Spleen (tissue), 11 donors: ENCODE measurements at regions not wholly inside any gene's neighbourhood (a gene's known extent, or its start where the extent isn't known, plus 50 kb on each side); places are given as distances from the start of the nearest gene placed in this dataset.

Source experiments
- DNase-seq: peaks from one replicate; pipeline ENCODE4 v3.0.0-alpha.2; 2020
- H3K27ac ChIP-seq, 8 donors: fragments of 200-600 bp; sonication (generic) in 7 of 8; 1 replicate in 4 of 8; 2 replicates in 4 of 8; pipeline versions ENCODE4 v1.5.0 to v1.8.0; 2016 to 2021; ENCODE audit warnings: inconsistent platforms in 4 of 8, mild to moderate bottlenecking in 4 of 8, moderate library complexity in 1 of 8
- H3K27me3 ChIP-seq, 7 donors: fragments of 200-600 bp; sonication (generic) in 6 of 7; replicated peaks in 1 of 7; 1 replicate in 4 of 7; 2 replicates in 3 of 7; pipeline versions ENCODE4 v1.5.0 to v1.8.0; 2016 to 2021; ENCODE audit warnings: inconsistent platforms in 3 of 7, mild to moderate bottlenecking in 1 of 7
- H3K36me3 ChIP-seq, 6 donors: fragments of 200-600 bp; sonication (generic) in 5 of 6; 1 replicate in 4 of 6; 2 replicates in 2 of 6; pipeline versions ENCODE4 v1.5.0 to v1.8.0; 2016 to 2021; ENCODE audit warnings: inconsistent platforms in 2 of 6
- H3K4me1 ChIP-seq, 6 donors: fragments of 200-600 bp; sonication (generic) in 5 of 6; 1 replicate in 3 of 6; 2 replicates in 3 of 6; pipeline versions ENCODE4 v1.5.0 to v1.8.0; 2016 to 2021; ENCODE audit warnings: inconsistent platforms in 3 of 6
- H3K4me3 ChIP-seq, 8 donors: fragments of 200-600 bp; sonication (generic) in 7 of 8; 1 replicate in 4 of 8; 2 replicates in 4 of 8; pipeline versions ENCODE4 v1.5.0 to v1.8.0; 2016 to 2021; ENCODE audit warnings: inconsistent platforms in 4 of 8, mild to moderate bottlenecking in 4 of 8, moderate library complexity in 2 of 8
- H3K9me3 ChIP-seq, 8 donors: fragments of 200-600 bp; sonication (generic) in 7 of 8; 1 replicate in 4 of 8; 2 replicates in 4 of 8; pipeline versions ENCODE4 v1.5.0 to v1.8.0; 2016 to 2021; ENCODE audit warnings: inconsistent platforms in 4 of 8
- POLR2A ChIP-seq, 3 donors: fragments of 450-650 bp; IDR thresholded peaks; one replicate each; pipeline ENCODE4 v1.5.1; 2017; ENCODE audit warnings: antibody characterized with exemption in 3 of 3, mild to moderate bottlenecking in 1 of 3
- POLR2AphosphoS5 ChIP-seq, 3 donors: sonication (generic); formaldehyde crosslinking; IDR thresholded peaks; one replicate each; pipeline ENCODE4 v1.5.1; 2017; ENCODE audit warnings: antibody characterized with exemption in 3 of 3
- WGBS, 5 donors: extraction: QIAGEN DNeasy Blood & Tissue Kit in 3 of 5; methylation state at CpG; one replicate each; pipeline versions ENCODE4 v1.1.5 to v1.1.7; 2013 to 2018; 5-methylcytosine and 5-hydroxymethylcytosine counted together
- intact Hi-C: fragments of 100-400 bp; cut with DNase I; formaldehyde crosslinking; loops from one replicate; pipeline ENCODE4 v1.15.0; 2023; ENCODE audit warnings: low total_unique reads
- TF ChIP-seq, protein P1 (sequence below), 11 experiments: fragments of 200-600 bp in 7 of 11; fragments of 450-650 bp in 4 of 11; sonication (generic) in 4 of 11; IDR thresholded peaks in 8 of 11; conservative IDR thresholded peaks in 3 of 11; 1 replicate in 7 of 11; 2 replicates in 4 of 11; pipeline versions ENCODE4 v1.4.0 to v1.8.0; 2016 to 2021; ENCODE audit warnings: antibody characterized with exemption in 11 of 11, inconsistent platforms in 4 of 11, mild to moderate bottlenecking in 1 of 11
- donor health status: healthy with polysubstance abuse.
- donor health status: DM: no; HTN: no; CAD: no; lungs with moderate emphysema.
- donor health status: DM: no; HTN: no; CAD: no.
- donor health status: Bipolar disorder and iron deficiency.
- donor health status: healthy.
- donor health status: DM: no; HTN: no; CAD: no.
- donor health status: DM: yes; HTN: yes; CAD: no.

DNA sequence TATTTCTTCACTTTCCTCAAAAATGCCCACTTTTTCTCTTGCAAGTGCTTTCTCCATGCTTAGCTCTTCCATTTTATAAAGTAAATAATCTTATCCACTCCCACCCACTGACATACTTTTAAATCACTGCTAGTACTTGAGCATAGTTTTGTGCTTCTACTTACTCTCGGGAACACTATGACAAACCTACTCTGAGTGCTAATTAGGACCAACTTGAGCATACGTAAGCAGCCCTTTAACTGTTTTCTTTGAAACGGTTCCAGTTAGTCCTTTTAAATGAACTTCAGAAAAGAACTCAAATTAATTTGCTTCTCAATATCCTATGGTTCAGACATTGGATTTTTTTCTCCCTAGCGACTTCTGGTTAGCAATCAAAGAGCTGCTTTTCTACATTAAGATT lies 280.0 kb upstream of the SOX2 start:
- 74 to 82% (median 81%) methylated on average over 4 of the region's 4 CpGs for WGBS, 5 donors
- no peak overlapping the region for H3K27ac ChIP-seq
- TF ChIP-seq POLR2A (IDR thresholded peaks at IDR 0.05) (no peak), POLR2AphosphoS5 (IDR thresholded peaks at IDR 0.05) (no peak)
- TF ChIP-seq, protein P1, sequence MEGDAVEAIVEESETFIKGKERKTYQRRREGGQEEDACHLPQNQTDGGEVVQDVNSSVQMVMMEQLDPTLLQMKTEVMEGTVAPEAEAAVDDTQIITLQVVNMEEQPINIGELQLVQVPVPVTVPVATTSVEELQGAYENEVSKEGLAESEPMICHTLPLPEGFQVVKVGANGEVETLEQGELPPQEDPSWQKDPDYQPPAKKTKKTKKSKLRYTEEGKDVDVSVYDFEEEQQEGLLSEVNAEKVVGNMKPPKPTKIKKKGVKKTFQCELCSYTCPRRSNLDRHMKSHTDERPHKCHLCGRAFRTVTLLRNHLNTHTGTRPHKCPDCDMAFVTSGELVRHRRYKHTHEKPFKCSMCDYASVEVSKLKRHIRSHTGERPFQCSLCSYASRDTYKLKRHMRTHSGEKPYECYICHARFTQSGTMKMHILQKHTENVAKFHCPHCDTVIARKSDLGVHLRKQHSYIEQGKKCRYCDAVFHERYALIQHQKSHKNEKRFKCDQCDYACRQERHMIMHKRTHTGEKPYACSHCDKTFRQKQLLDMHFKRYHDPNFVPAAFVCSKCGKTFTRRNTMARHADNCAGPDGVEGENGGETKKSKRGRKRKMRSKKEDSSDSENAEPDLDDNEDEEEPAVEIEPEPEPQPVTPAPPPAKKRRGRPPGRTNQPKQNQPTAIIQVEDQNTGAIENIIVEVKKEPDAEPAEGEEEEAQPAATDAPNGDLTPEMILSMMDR (IDR thresholded peaks at IDR 0.05 in 8 of 11, conservative IDR thresholded peaks at IDR 0.05 in 3 of 11), result no peak
- intact Hi-C loops, result no loop called here
- no peak for DNase-seq
- H3K9me3 ChIP-seq, result peaks cover 0 to 12% (median 4%) of the 10 kb centered on the region in 8 donors
- H3K36me3 ChIP-seq, result no peaks in the 10 kb centered on the region
- no peaks in the 10 kb centered on the region for H3K27me3 ChIP-seq
- no peak overlapping the region for H3K4me3 ChIP-seq
- H3K4me1 ChIP-seq, result no peaks in the 10 kb centered on the region

DNA sequence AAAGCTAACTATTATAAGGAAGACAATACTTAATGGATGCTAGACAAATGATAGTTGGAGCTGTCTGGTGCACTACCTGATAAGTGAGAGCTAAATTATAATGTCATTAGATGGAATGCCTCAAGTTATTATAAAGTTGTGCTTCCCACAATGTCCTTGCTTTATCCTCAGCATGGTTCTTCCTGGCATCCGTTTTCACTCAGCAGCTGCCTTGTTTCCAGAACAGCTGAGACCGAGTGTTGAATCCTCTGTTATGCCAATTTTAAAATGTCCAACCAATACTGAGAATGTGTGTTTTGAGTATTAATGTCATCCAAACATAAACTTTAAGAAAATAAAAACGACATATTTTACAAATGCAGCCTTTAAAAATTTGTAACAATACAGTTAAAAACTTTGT lies 286.7 kb upstream of the SOX2 start:
- no peak for TF ChIP-seq POLR2AphosphoS5 (IDR thresholded peaks at IDR 0.05)
- no peak for TF ChIP-seq POLR2A (IDR thresholded peaks at IDR 0.05)
- TF ChIP-seq, protein P1 (IDR thresholded peaks at IDR 0.05 in 8 of 11, conservative IDR thresholded peaks at IDR 0.05 in 3 of 11), result no peak
- Histone ChIP-seq H3K9me3 (peaks cover 0 to 12% (median 0%) of the 10 kb centered on the region in 8 donors), H3K4me3 (no peak overlapping the region), H3K27me3 (no peaks in the 10 kb centered on the region), H3K36me3 (no peaks in the 10 kb centered on the region), H3K4me1 (no peaks in the 10 kb centered on the region), H3K27ac (no peak overlapping the region)
- intact Hi-C loops, result no loop called here
- no peak for DNase-seq
- WGBS, 5 donors, result 48 to 59% (median 56%) methylated on average over 3 of the region's 3 CpGs

DNA sequence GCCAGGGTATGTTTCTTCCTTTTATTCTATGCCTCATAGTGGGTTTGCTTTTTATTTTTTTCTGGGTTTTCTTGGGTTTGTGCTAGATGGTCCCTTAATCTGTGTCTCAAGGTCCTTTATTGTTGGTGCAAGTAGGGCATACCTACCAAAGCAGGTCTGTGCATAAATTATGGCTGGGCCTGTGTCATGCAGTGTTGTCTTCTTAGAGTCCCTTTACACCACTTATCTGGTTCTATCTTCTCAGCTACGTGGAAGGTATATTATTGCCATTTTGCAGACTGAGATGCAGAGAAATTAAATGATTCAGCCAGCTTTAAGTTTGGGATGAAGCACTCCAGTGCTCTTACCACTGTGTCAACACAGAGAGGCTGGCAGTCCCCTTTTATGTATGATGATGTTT lies 293.5 kb upstream of the SOX2 start:
- WGBS, 5 donors, result 37 to 59% (median 46%) methylated on average over 1 of the region's 1 CpG

DNA sequence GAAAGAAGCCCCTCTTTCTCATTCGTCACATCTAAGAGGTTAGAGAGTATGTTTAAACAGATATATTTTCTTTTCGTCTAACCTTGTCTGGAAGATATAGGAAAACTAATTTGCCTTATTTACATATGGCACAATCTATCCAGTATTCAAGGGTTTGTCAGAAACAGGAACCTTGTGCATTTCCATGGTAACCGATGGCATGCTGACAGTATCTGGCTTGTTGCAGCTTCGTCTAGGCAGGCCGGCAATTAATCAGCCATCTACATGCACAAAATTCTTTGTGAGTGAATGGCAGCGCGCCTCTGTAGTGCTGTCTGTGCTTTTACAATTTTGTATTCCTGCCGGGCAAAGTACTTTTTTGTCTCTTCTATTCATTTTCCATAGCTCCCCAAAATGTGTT lies 294.0 kb upstream of the SOX2 start:
- no peaks in the 10 kb centered on the region for H3K36me3 ChIP-seq
- intact Hi-C loops, result no loop called here
- H3K4me3 ChIP-seq, result no peak overlapping the region
- WGBS, 5 donors, result 39 to 50% (median 49%) methylated on average over 8 of the region's 8 CpGs
- no peak for TF ChIP-seq POLR2AphosphoS5 (IDR thresholded peaks at IDR 0.05)
- no peaks in the 10 kb centered on the region for H3K27me3 ChIP-seq
- no peaks in the 10 kb centered on the region for H3K4me1 ChIP-seq
- no peaks in the 10 kb centered on the region for H3K9me3 ChIP-seq
- no peak overlapping the region for H3K27ac ChIP-seq
- no peak for DNase-seq

More for the DNA sequence above, 293.5 kb upstream of the SOX2 start:
- Histone ChIP-seq H3K4me3 (no peak overlapping the region), H3K36me3 (no peaks in the 10 kb centered on the region), H3K27ac (no peak overlapping the region), H3K27me3 (no peaks in the 10 kb centered on the region), H3K4me1 (no peaks in the 10 kb centered on the region), H3K9me3 (no peaks in the 10 kb centered on the region)
- TF ChIP-seq POLR2A (IDR thresholded peaks at IDR 0.05) (no peak), POLR2AphosphoS5 (IDR thresholded peaks at IDR 0.05) (no peak)
- TF ChIP-seq, protein P1 (IDR thresholded peaks at IDR 0.05 in 8 of 11, conservative IDR thresholded peaks at IDR 0.05 in 3 of 11), result no peak
- no peak for DNase-seq
- intact Hi-C loops, result no loop called here

DNA sequence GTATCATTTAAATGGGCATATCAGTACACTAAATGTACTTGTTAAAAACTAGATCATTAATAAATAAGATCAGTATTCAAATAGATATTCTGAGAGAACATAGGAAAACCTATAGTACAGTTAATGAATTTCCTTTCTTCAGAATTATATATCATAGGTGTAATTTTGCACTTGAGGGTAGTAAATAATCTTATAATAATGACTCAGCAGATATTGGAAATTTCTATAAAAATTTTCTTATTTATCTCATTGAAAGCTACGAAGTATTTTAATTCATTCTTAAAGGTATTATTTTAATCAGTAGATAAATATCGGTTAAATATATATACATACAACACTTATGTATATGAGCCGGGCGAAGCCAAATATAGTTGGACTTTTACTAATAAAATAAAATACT lies 300.9 kb upstream of the SOX2 start:
- Histone ChIP-seq H3K4me3 (no peak overlapping the region), H3K27ac (no peak overlapping the region), H3K9me3 (peaks cover 0 to 3% (median 0%) of the 10 kb centered on the region in 8 donors), H3K36me3 (no peaks in the 10 kb centered on the region), H3K4me1 (no peaks in the 10 kb centered on the region), H3K27me3 (no peaks in the 10 kb centered on the region)
- TF ChIP-seq, protein P1 (IDR thresholded peaks at IDR 0.05 in 8 of 11, conservative IDR thresholded peaks at IDR 0.05 in 3 of 11), result no peak
- TF ChIP-seq POLR2AphosphoS5 (IDR thresholded peaks at IDR 0.05) (no peak), POLR2A (IDR thresholded peaks at IDR 0.05) (no peak)
- no peak for DNase-seq
- WGBS, 5 donors, result 87 to 96% (median 91%) methylated on average over 4 of the region's 4 CpGs
- intact Hi-C loops, result no loop called here
